HG02970 (cell line): ENCODE measurements at regions not wholly inside any gene's neighbourhood (a gene's known extent, or its start where the extent isn't known, plus 50 kb on each side); places are given as distances from the start of the nearest gene placed in this dataset.
"Not testable (repeated sequence)": the region's sequence is repeated elsewhere in the genome, so short reads cannot be mapped to it uniquely, and the experiment has no call there.

Source experiments
- ATAC-seq: cut with Tn5 transposase; IDR thresholded peaks from one replicate; pipeline ENCODE4 v1.9.1; 2021; ENCODE audit warnings: mild to moderate bottlenecking, moderate library complexity, moderate number of reproducible peaks; ENCODE audit not compliant: unreplicated experiment, low FRiP score

DNA sequence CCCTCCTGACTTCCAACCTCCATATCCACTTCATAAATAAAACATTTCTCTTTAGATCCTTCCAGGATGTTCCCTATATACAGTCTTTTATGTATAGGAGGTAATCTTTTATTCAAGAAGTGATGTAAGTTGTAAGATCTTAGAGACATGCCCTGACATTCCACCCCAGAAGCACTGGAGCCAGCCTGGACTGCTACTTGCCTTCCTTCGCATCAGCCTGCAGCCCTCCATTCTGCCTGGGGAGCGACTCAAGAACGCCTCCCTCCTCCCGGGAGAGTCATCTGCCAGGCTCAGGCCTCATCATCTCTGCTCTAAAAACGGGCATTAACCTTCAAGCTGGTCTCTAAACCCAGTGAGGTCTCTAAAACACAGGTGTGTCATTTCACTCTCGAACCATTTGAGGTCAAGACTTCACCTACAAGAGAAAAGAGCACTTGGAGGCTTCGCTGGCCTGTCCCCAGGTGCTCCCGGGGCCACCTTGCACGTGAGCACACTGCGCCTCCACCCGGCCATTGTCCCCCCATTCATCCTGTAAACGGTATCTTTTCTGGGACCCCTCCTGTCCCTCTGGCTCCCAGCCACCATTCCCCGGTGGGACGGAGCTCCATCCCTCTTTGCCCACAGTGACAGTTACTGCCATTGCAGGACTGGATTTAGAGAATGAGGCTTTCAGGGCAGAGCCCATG is 107.5 kb upstream of the PDE10A start:
- ATAC-seq: no peak

DNA sequence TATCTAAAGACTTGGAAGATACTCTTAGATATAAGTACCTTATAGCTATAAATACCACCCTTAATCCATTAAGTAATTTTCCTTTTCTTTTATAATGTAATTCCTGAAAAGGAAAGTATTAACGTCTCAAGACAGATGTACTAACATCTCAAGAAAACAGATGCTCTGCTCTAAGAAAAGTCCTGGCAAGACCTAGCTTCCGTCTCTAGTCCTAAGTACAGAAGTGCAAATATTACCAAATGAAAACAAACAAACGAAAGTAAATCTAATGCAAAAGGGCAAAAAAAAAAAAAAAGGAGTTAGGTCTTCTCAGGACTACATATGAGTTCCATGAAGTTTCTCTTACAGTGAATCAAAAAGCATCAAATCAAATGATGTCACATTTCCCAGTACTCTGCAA is 106.8 kb upstream of the PDE10A start:
- ATAC-seq: no peak

- ATAC-seq: no peak
These were observed 106.4 kb upstream of the PDE10A start for GRCh38 chr6:165769401-165769800.

- no peak for ATAC-seq
These were observed 105.9 kb upstream of the PDE10A start for GRCh38 chr6:165768961-165769360.

DNA sequence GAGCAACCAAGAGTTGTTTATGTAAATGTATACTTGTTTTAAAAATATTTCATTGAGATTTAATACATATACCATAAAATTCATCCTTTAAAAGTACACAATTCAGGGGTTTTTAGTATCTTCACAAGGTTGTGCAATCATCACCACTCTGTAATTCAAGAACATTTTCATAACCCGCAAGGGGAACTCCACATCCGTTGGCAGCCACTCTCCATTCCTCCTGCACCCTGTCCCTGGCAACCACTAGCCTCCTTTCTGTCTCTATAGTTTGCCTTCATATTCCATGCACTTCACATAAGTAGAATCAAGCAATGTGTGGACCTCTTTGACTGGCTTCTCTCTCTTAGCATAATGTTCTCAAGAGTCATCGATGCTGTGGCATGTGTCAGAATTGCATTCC is 104.2 kb upstream of the PDE10A start:
- no peak for ATAC-seq

DNA sequence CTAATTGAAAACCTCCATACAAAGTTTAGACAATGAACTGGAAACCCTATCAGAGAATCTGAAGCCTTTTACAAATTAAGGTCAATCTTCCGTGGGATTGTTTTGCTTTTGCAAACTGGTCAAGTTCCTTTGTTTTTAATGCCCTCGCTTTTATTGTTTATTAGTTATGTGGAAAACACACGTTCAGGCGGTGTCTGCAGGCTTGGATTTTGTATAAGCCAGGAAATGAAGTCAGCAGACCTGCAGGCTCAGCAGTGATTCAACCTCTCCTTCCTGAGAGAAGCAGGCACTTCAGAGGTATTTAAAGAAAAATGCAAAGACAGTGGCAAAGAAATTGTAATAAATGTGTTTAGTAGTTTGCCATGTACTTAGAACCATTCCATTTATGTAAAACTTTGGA is 103.4 kb upstream of the PDE10A start:
- ATAC-seq: no peak

GRCh38 chr6:165766026-165766425 is 103.0 kb upstream of the PDE10A start:
- ATAC-seq: no peak

GRCh38 chr6:165765256-165765655 is 102.2 kb upstream of the PDE10A start:
- not testable (repeated sequence) for ATAC-seq

GRCh38 chr6:165762876-165763275 is 99.8 kb upstream of the PDE10A start:
- ATAC-seq: no peak

- ATAC-seq: no peak
These were observed 99.1 kb upstream of the PDE10A start for GRCh38 chr6:165762125-165762524.

GRCh38 chr6:165760803-165761185 is 97.8 kb upstream of the PDE10A start:
- no peak for ATAC-seq

GRCh38 chr6:165760126-165760802 is 97.2 kb upstream of the PDE10A start:
- no peak for ATAC-seq

- no peak for ATAC-seq
These were observed 95.4 kb upstream of the PDE10A start for GRCh38 chr6:165758441-165758840.

DNA sequence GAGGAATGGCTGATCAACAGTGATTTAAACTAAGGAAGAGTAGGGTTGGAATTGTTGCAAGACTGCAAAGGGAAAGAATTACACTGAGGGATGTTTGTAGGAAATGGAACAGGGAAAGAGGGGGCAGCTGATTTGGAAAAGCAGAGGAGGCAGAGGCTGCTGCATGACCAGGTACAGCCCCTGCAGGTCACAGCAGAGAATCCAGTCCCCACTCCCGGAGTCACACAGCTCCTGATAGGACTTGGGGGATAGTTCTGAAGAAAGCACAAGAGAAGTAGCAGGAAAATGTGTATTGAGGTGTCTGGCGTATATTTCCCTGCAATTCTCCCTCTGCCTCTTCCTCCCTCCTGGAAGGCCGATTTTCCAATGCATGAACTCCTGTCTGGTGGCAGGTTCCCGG is 92.5 kb upstream of the PDE10A start:
- no peak for ATAC-seq

DNA sequence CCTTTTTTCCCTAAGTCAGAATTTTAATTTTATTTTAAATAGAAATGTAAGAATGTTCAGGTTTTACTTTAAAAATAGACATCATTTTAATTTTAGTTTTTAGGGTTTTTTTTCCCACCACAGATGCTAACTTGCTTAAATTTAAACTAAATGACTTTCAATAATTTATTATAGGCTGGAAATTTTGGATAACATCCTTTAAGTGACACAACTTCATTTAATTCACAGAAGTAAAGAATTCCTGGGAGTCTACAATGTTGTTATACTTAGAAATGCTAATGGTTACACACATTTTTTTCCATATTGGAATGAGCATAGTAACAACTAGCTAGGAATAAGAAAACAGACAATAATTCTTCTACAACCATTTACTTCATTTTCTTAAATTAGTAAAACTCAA is 90.5 kb upstream of the PDE10A start:
- ATAC-seq: no peak

- no peak for ATAC-seq
These were observed 89.4 kb upstream of the PDE10A start for GRCh38 chr6:165752451-165752850.

DNA sequence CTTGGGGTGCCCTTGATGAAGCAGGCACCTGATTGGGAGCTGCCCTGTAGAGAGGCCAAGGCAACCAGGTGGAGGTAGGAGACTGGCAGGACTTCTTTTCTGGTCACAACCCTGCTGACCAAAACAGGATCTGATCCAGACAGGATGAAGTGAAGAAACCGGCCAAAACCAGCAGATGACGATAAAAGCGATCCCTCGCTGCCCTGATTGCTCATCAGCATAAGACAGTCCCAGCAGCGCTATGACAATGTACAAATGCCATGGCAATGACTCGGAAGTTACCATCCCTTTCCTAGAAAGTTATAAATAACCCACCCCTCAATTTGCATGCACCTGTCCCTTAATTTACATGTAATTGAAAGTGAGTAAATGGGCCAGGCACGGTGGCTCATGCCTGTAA is 88.4 kb upstream of the PDE10A start:
- ATAC-seq: no peak

- ATAC-seq: no peak
These were observed 86.1 kb upstream of the PDE10A start for GRCh38 chr6:165749163-165749562.

GRCh38 chr6:165748390-165748789 is 85.3 kb upstream of the PDE10A start:
- ATAC-seq: no peak

DNA sequence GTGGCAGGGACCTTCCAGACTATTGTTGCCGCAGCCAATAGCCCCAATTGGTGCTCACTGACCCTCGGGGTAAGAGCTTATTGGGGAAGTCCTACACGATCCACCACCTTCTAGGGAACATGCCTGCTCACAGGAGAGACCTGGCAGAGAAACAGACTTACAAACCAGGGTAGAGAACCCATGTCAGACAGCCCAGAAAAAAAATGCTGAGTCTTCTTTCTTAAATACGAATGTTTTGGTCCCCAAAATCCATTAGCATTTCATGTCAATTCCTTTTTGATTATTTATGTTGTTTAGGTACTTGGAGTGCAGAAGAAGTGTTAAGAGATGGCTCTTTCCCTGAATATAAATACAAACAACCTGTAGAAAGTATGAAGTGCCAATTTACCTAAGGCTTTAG is 84.9 kb upstream of the PDE10A start:
- no peak for ATAC-seq

- ATAC-seq: no peak
These were observed 83.3 kb upstream of the PDE10A start for GRCh38 chr6:165746331-165746730.

DNA sequence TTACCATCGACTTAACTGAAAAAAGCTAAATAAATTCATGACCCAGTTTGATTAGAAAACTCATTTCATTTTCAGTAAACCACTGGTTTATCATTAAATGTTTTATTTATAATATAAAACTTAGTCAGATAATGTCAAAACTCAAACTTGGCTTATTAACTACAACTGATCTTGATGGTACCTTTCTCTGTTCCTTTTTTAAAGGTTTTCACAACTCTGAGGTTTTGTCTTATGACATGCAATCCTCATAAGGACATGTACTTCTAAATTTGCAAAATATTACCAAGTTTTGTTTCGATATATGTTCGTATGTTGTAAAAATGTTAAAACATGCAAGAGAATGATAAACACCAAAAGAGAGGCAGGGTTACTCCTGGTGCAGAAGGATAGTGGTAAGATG is 82.5 kb upstream of the PDE10A start:
- no peak for ATAC-seq
